Neural progenitor cell (in vitro differentiated cells): ENCODE measurements at regions not wholly inside any gene's neighbourhood (a gene's known extent, or its start where the extent isn't known, plus 50 kb on each side); places are given as distances from the start of the nearest gene placed in this dataset.

ENCODE experiments used
- DNase-seq: peaks from one replicate; pipeline ENCODE4 v3.0.0-alpha.2; 2016; ENCODE audit warnings: low spot score
- H2AFZ ChIP-seq: fragments of 200-600 bp; sonication (generic); replicated peaks from 2 replicates; pipeline ENCODE4 v1.6.1; 2016; ENCODE audit warnings: antibody characterized with exemption
- H3F3A ChIP-seq: fragments of 200-600 bp; sonication (generic); 2 replicates; pipeline ENCODE4 v1.6.1; 2016; ENCODE audit warnings: antibody characterized with exemption, low read depth
- H3K27ac ChIP-seq: fragments of 200-600 bp; sonication (generic); 2 replicates; pipeline ENCODE4 v1.5.1; 2016; ENCODE audit warnings: mild to moderate bottlenecking
- H3K27me3 ChIP-seq: fragments of 200-600 bp; sonication (generic); 2 replicates; pipeline ENCODE4 v1.6.1; 2016; ENCODE audit warnings: mild to moderate bottlenecking, moderate library complexity
- H3K36me3 ChIP-seq: fragments of 200-600 bp; sonication (generic); 2 replicates; pipeline ENCODE4 v1.5.1; 2016
- H3K4me1 ChIP-seq: fragments of 200-600 bp; sonication (generic); 2 replicates; pipeline ENCODE4 v1.6.1; 2016; ENCODE audit warnings: mixed run types
- H3K4me2 ChIP-seq: fragments of 200-600 bp; sonication (generic); 2 replicates; pipeline ENCODE4 v1.6.1; 2016
- H3K4me3 ChIP-seq: fragments of 200-600 bp; sonication (generic); 2 replicates; pipeline ENCODE4 v1.5.1; 2016
- H3K79me2 ChIP-seq: fragments of 200-600 bp; sonication (generic); 2 replicates; pipeline ENCODE4 v1.6.1; 2016; ENCODE audit warnings: low read depth
- H3K9ac ChIP-seq: fragments of 200-600 bp; sonication (generic); 2 replicates; pipeline ENCODE4 v1.6.1; 2016
- H3K9me3 ChIP-seq: fragments of 200-600 bp; sonication (generic); 2 replicates; pipeline ENCODE4 v1.5.1; 2016; ENCODE audit warnings: low read depth
- H4K20me1 ChIP-seq: fragments of 200-600 bp; sonication (generic); 2 replicates; pipeline ENCODE4 v1.6.1; 2016; ENCODE audit warnings: low read depth
- H3K27ac Mint-ChIP-seq: 3 replicates; pipeline ENCODE4 v1.8.0; 2021; ENCODE audit warnings: mixed read lengths
- H3K27me3 Mint-ChIP-seq: 2 replicates; pipeline ENCODE4 v1.8.0; 2022; ENCODE audit warnings: low read depth, mild to moderate bottlenecking, inconsistent platforms, moderate library complexity, mixed read lengths; ENCODE audit not compliant: insufficient read depth
- H3K36me3 Mint-ChIP-seq: 3 replicates; pipeline ENCODE4 v1.8.0; 2021; ENCODE audit warnings: mixed read lengths
- H3K4me1 Mint-ChIP-seq: 3 replicates; pipeline ENCODE4 v1.8.0; 2021; ENCODE audit warnings: mixed read lengths
- H3K4me3 Mint-ChIP-seq: 3 replicates; pipeline ENCODE4 v1.8.0; 2021; ENCODE audit warnings: mild to moderate bottlenecking, moderate library complexity, mixed read lengths
- H3K9me3 Mint-ChIP-seq: 3 replicates; pipeline ENCODE4 v1.8.0; 2020; ENCODE audit warnings: mixed read lengths
- EZH2 ChIP-seq: fragments of 200-600 bp; sonication (generic); IDR thresholded peaks from 2 replicates; pipeline ENCODE4 v1.6.1; 2017; ENCODE audit warnings: antibody characterized with exemption, mild to moderate bottlenecking, moderate library complexity
- EZH2phosphoT487 ChIP-seq: fragments of 200-600 bp; sonication (generic); IDR thresholded peaks from 2 replicates; pipeline ENCODE4 v1.6.1; 2017; ENCODE audit warnings: antibody characterized with exemption
- TF ChIP-seq, protein P1 (sequence below): fragments of 200-600 bp; sonication (generic); IDR thresholded peaks from 2 replicates; pipeline ENCODE4 v1.5.1; 2017; ENCODE audit warnings: antibody characterized with exemption, mild to moderate bottlenecking

DNA sequence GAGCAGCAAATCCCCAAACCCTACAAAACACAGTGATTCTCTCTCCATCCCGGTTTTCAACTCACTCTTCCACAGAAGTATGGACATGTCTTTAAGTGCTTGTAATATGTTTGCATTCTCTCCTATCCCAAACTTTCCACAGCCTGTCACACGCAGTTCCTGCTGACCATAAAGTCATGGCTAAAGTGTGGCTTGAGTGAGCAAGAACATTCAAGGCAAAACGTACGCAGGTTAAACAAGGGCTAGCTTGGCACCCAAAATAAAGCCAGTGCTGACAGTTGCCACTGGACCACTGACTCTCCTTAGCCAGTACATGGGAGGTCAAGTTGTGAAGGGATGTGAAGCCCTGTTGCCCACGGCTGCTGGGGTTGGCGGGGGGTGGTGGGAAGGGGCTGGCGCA, 211.1 kb upstream of the IRX1 start:
- Histone ChIP-seq H3K79me2 (no peaks in the 10 kb centered on the region), H3K9me3 (no peaks in the 10 kb centered on the region), H3K4me3 (no peak overlapping the region), H3K27ac (no peak overlapping the region), H4K20me1 (no peaks in the 10 kb centered on the region), H3F3A (no peaks in the 10 kb centered on the region), H3K4me2 (no peak overlapping the region), H3K9ac (no peak overlapping the region), H3K36me3 (no peaks in the 10 kb centered on the region), H3K4me1 (no peaks in the 10 kb centered on the region), H2AFZ (no peak overlapping the region), H3K27me3 (no peaks in the 10 kb centered on the region)
- no peak for DNase-seq
- Mint-ChIP-seq H3K36me3 (no peaks in the 10 kb centered on the region), H3K27ac (no peak overlapping the region), H3K4me3 (no peak overlapping the region), H3K4me1 (peaks cover 5% of the 10 kb centered on the region), H3K27me3 (peaks cover 15% of the 10 kb centered on the region), H3K9me3 (peaks cover 3% of the 10 kb centered on the region)
- TF ChIP-seq EZH2phosphoT487: no peak
- no peak for TF ChIP-seq EZH2
- TF ChIP-seq, protein P1, sequence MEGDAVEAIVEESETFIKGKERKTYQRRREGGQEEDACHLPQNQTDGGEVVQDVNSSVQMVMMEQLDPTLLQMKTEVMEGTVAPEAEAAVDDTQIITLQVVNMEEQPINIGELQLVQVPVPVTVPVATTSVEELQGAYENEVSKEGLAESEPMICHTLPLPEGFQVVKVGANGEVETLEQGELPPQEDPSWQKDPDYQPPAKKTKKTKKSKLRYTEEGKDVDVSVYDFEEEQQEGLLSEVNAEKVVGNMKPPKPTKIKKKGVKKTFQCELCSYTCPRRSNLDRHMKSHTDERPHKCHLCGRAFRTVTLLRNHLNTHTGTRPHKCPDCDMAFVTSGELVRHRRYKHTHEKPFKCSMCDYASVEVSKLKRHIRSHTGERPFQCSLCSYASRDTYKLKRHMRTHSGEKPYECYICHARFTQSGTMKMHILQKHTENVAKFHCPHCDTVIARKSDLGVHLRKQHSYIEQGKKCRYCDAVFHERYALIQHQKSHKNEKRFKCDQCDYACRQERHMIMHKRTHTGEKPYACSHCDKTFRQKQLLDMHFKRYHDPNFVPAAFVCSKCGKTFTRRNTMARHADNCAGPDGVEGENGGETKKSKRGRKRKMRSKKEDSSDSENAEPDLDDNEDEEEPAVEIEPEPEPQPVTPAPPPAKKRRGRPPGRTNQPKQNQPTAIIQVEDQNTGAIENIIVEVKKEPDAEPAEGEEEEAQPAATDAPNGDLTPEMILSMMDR: no peak

DNA sequence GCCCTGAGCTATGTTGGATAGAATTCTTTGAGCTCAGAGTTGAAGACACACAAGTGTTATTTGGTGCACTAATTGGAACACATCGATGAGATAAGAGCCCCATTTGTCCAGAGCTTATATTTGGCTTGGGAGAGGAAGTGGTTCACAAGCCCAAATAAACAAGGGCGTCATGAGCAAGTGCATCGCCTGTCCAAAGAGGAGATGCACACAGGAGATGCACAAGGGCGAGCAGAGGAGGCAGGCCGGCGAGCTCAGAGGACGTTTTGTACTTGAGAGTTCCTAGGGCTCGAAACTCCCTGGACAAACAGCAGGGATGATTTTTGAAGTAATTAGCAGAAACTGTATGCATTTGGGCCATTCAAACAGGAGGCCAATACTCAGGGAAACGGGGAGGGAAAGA, 212.8 kb upstream of the IRX1 start:
- Histone ChIP-seq H3K4me1 (no peaks in the 10 kb centered on the region), H3K27me3 (no peaks in the 10 kb centered on the region), H3K4me3 (no peak overlapping the region), H3K4me2 (no peak overlapping the region), H3K27ac (no peak overlapping the region), H3K9me3 (no peaks in the 10 kb centered on the region), H2AFZ (no peak overlapping the region), H4K20me1 (no peaks in the 10 kb centered on the region), H3K9ac (no peak overlapping the region), H3K36me3 (no peaks in the 10 kb centered on the region), H3K79me2 (no peaks in the 10 kb centered on the region), H3F3A (no peaks in the 10 kb centered on the region)
- Mint-ChIP-seq H3K27me3 (peaks cover 15% of the 10 kb centered on the region), H3K27ac (no peak overlapping the region), H3K9me3 (peaks cover 3% of the 10 kb centered on the region), H3K4me3 (no peak overlapping the region), H3K4me1 (peaks cover 7% of the 10 kb centered on the region), H3K36me3 (no peaks in the 10 kb centered on the region)
- DNase-seq: no peak
- TF ChIP-seq, protein P1: no peak
- TF ChIP-seq EZH2phosphoT487 (no peak), EZH2 (no peak)

DNA sequence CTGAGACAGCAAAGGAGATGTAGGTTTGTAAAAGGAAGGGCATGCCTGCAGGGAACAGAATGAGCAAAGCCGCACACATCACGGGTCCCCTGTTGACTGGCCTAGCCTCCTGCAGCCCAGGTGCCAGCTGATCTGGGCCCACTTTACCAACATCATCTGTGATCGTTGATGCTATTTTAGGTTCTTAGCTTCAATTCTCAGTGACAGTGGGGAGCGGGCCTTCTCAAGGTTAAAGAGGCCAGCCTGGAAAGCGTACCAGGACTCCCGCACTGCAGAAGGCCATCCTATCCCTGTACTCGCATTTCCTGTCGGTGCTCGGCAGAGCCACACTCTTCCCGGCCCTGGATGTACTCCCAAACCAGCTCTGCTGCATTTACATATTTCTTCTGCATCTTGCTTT, 213.5 kb upstream of the IRX1 start:
- H3K36me3 Mint-ChIP-seq: no peaks in the 10 kb centered on the region
- Histone ChIP-seq H3K4me2 (no peak overlapping the region), H3K79me2 (no peaks in the 10 kb centered on the region), H3K9ac (no peak overlapping the region), H3K27ac (no peak overlapping the region), H2AFZ (no peak overlapping the region), H3K27me3 (no peaks in the 10 kb centered on the region), H3K4me3 (no peak overlapping the region), H3K36me3 (no peaks in the 10 kb centered on the region), H4K20me1 (no peaks in the 10 kb centered on the region), H3F3A (no peaks in the 10 kb centered on the region), H3K4me1 (no peaks in the 10 kb centered on the region), H3K9me3 (no peaks in the 10 kb centered on the region)
- peaks cover 15% of the 10 kb centered on the region for H3K27me3 Mint-ChIP-seq
- TF ChIP-seq EZH2: no peak
- TF ChIP-seq EZH2phosphoT487: no peak
- TF ChIP-seq, protein P1: no peak
- no peak for DNase-seq
- peaks cover 7% of the 10 kb centered on the region for H3K4me1 Mint-ChIP-seq
- no peak overlapping the region for H3K27ac Mint-ChIP-seq
- H3K4me3 Mint-ChIP-seq: no peak overlapping the region
- peaks cover 2% of the 10 kb centered on the region for H3K9me3 Mint-ChIP-seq
